Endothelial cell of umbilical vein (primary cell): ENCODE measurements at regions not wholly inside any gene's neighbourhood (a gene's known extent, or its start where the extent isn't known, plus 50 kb on each side); places are given as distances from the start of the nearest gene placed in this dataset.

Source experiments
- BruUV-seq: library from RNA; stranded (reverse); fragments of 400-500 nt; replicated peaks from 2 replicates; lab custom pipeline; 2021; lab: Mats Ljungman, UMichigan
- CTCF ChIA-PET: fragments of 300-600, 350-600 bp; sonication (Branson Sonifier 250); formaldehyde crosslinking; loops from one replicate; lab custom pipeline; 2021; ENCODE audit warnings: antibody characterized with exemption, inconsistent platforms; lab: Charles Lee
- POLR2A ChIA-PET: fragments of 300-600, 350-600 bp; sonication (Branson Sonifier 250); formaldehyde crosslinking; loops from one replicate; lab custom pipeline; 2021; ENCODE audit warnings: antibody characterized with exemption, inconsistent platforms; lab: Charles Lee
- DNase-seq: peaks from one replicate; pipeline ENCODE4 v3.0.0-alpha.2; 2011; ENCODE audit warnings: low read depth, low spot score
- FAIRE-seq: peaks from 2 replicates; lab custom pipeline; 2011; peaks lifted over from hg19 to GRCh38; lab: Jason Lieb, UNC
- H2AFZ ChIP-seq: 2 replicates; pipeline ENCODE4 v1.6.0; 2012; ENCODE audit warnings: low read depth, low read length, control low read depth, inconsistent platforms
- H3K27ac ChIP-seq: 2 replicates; pipeline ENCODE4 v1.5.1; 2011; ENCODE audit warnings: low read depth, mild to moderate bottlenecking, control low read depth, low read length, moderate library complexity; ENCODE audit not compliant: insufficient read depth
- H3K27me3 ChIP-seq, 2 experiments: 2 replicates each; pipeline versions ENCODE4 v1.6.0 to v1.6.1; 2011; ENCODE audit warnings: low read length in 2 of 2, mixed read lengths in 1 of 2; ENCODE audit not compliant: control insufficient read depth in 2 of 2, insufficient read depth in 2 of 2
- H3K36me3 ChIP-seq, 2 experiments: 2 replicates in 1 of 2; 3 replicates in 1 of 2; pipeline ENCODE4 v1.5.1; 2011; ENCODE audit warnings: low read length in 2 of 2, mild to moderate bottlenecking in 1 of 2, moderate library complexity in 1 of 2; ENCODE audit not compliant: control insufficient read depth in 2 of 2, insufficient read depth in 2 of 2; ENCODE audit errors: extremely low read depth in 1 of 2
- H3K4me1 ChIP-seq: 3 replicates; pipeline ENCODE4 v1.5.1; 2011; ENCODE audit warnings: mild to moderate bottlenecking, low read length; ENCODE audit not compliant: control insufficient read depth, insufficient read depth; ENCODE audit errors: extremely low read depth
- H3K4me2 ChIP-seq: 2 replicates; pipeline ENCODE4 v1.6.1; 2011; ENCODE audit warnings: low read length, control low read depth, mixed read lengths; ENCODE audit not compliant: insufficient read depth
- H3K4me3 ChIP-seq, 3 experiments: fragments of 200-600 bp in 1 of 3; sonication (generic), shearing (Covaris generic) in 1 of 3; replicated peaks in 1 of 3; 2 replicates each; pipeline ENCODE4 v1.5.1; 2011 to 2016; ENCODE audit warnings: control low read depth in 3 of 3, low read length in 3 of 3, mild to moderate bottlenecking in 2 of 3, inconsistent platforms in 1 of 3, low read depth in 1 of 3, moderate library complexity in 1 of 3; ENCODE audit not compliant: insufficient read depth in 1 of 3
- H3K79me2 ChIP-seq: 2 replicates; pipeline ENCODE4 v1.6.0; 2012; ENCODE audit warnings: low read length, inconsistent platforms; ENCODE audit not compliant: control insufficient read depth, insufficient read depth
- H3K9ac ChIP-seq: replicated peaks from 2 replicates; pipeline ENCODE3; 2011; ENCODE audit warnings: low read length, control low read depth; ENCODE audit not compliant: insufficient read depth; ENCODE audit errors: extremely low read depth
- H3K9me1 ChIP-seq: replicated peaks from 3 replicates; pipeline ENCODE4 v1.6.0; 2011; ENCODE audit warnings: mild to moderate bottlenecking, low read length; ENCODE audit not compliant: control insufficient read depth, insufficient read depth; ENCODE audit errors: extremely low read depth
- H3K9me3 ChIP-seq: replicated peaks from 2 replicates; pipeline ENCODE4 v1.5.1; 2012; ENCODE audit warnings: low read length, inconsistent platforms; ENCODE audit not compliant: control insufficient read depth, insufficient read depth
- H4K20me1 ChIP-seq: replicated peaks from 2 replicates; pipeline ENCODE3; 2011; ENCODE audit warnings: mild to moderate bottlenecking, low read length; ENCODE audit not compliant: control insufficient read depth, insufficient read depth; ENCODE audit errors: extremely low read depth
- CTCF ChIP-seq, 2 donors: IDR thresholded peaks; 1 replicate in 1 of 2; 2 replicates in 1 of 2; pipeline ENCODE4 v1.5.1; 2011; ENCODE audit warnings: low read length in 2 of 2, mild to moderate bottlenecking in 2 of 2, moderate library complexity in 2 of 2, control low read depth in 1 of 2, inconsistent platforms in 1 of 2, low read depth in 1 of 2; ENCODE audit not compliant: insufficient read depth in 1 of 2; ENCODE audit errors: extremely low read depth in 1 of 2
- EZH2 ChIP-seq: IDR thresholded peaks from 2 replicates; pipeline ENCODE4 v1.6.1; 2012; ENCODE audit warnings: borderline replicate concordance, low read depth, mild to moderate bottlenecking, moderate library complexity, low read length, inconsistent platforms; ENCODE audit not compliant: severe bottlenecking
- FOS ChIP-seq: IDR thresholded peaks from 2 replicates; pipeline ENCODE4 v1.6.1; 2011; ENCODE audit warnings: mild to moderate bottlenecking, low read length, moderate library complexity, borderline replicate concordance; ENCODE audit not compliant: insufficient read depth
- GATA2 ChIP-seq: IDR thresholded peaks from 2 replicates; pipeline ENCODE4 v1.7.0; 2011; ENCODE audit warnings: low read depth, mild to moderate bottlenecking, moderate library complexity, mixed read lengths, low read length; ENCODE audit not compliant: insufficient read length, insufficient read depth
- JUN ChIP-seq: IDR thresholded peaks from 2 replicates; pipeline ENCODE4 v1.6.1; 2011; ENCODE audit warnings: borderline replicate concordance, low read depth; ENCODE audit not compliant: insufficient read length, insufficient read depth
- MAX ChIP-seq: IDR thresholded peaks from 2 replicates; pipeline ENCODE4 v1.6.1; 2011; ENCODE audit not compliant: insufficient read depth, insufficient read length
- MYC ChIP-seq: IDR thresholded peaks from one replicate; pipeline ENCODE4 v1.6.1; 2011; ENCODE audit warnings: mild to moderate bottlenecking, low read depth, low read length
- POLR2A ChIP-seq: IDR thresholded peaks from 2 replicates; pipeline ENCODE4 v1.6.1; 2012; ENCODE audit warnings: low read depth, mild to moderate bottlenecking, control low read depth, low read length
- POLR2AphosphoS5 ChIP-seq: IDR thresholded peaks from 2 replicates; pipeline ENCODE4 v1.6.1; 2012; ENCODE audit warnings: low read depth, mild to moderate bottlenecking, control low read depth, low read length, moderate library complexity; ENCODE audit not compliant: insufficient read depth
- dilution Hi-C: fragments of 300-500 bp; cut with MboI; formaldehyde crosslinking; loops from one replicate; pipeline ENCODE4 v1.15.0; 2019; ENCODE audit warnings: low sequenced_read_pairs; ENCODE audit not compliant: extremely low pct_ligation_motif_present
- intact Hi-C: fragments of 100-400 bp; cut with micrococcal nuclease; formaldehyde crosslinking; loops from one replicate; pipeline ENCODE4 v1.10.0; 2022

GRCh38 chr2:217195016-217195415 lies 335.2 kb upstream of the TNP1 start:
- H2AFZ ChIP-seq = no peak overlapping the region
- H3K36me3 ChIP-seq = no peaks in the 10 kb centered on the region
- FAIRE-seq (no peak), DNase-seq (no peak)
- TF ChIP-seq MYC (no peak), JUN (no peak), POLR2A (no peak), EZH2 (no peak), GATA2 (no peak), POLR2AphosphoS5 (no peak), MAX (no peak), CTCF (IDR thresholded peaks at IDR 0.05; ENCODE audit: extremely low read depth in 1 of 2, insufficient read depth in 1 of 2, low read depth in 1 of 2, low read length in 2 of 2) (no peak), FOS (no peak)
- dilution Hi-C loops (no loop called here), intact Hi-C loops (no loop called here)
- H3K4me3 ChIP-seq = no peak overlapping the region
- H3K79me2 ChIP-seq = no peaks in the 10 kb centered on the region
- H3K27ac ChIP-seq = no peak overlapping the region
- ChIA-PET POLR2A (no interaction called here), CTCF (interaction anchor here (0.5 kb wide), 1 partner anchor 166 kb away, joined by 4 read pairs; no protein-coding TSS in a partner anchor)
- H3K9me3 ChIP-seq = no peaks in the 10 kb centered on the region
- H3K4me1 ChIP-seq = no peaks in the 10 kb centered on the region
- no peak overlapping the region for H3K4me2 ChIP-seq
- H4K20me1 ChIP-seq = no peaks in the 10 kb centered on the region
- no peak overlapping the region for H3K9ac ChIP-seq
- no peaks in the 10 kb centered on the region for H3K9me1 ChIP-seq
- BruUV-seq = no TSS peak
- H3K27me3 ChIP-seq = no peaks in the 10 kb centered on the region
